Vagina (tissue), 2 donors: ENCODE measurements at regions not wholly inside any gene's neighbourhood (a gene's known extent, or its start where the extent isn't known, plus 50 kb on each side); places are given as distances from the start of the nearest gene placed in this dataset.
A peak's percentile ranks its signal among the peaks of the same experiment; 100 is the strongest.

ENCODE experiments used
- DNase-seq, 2 donors: peaks; one replicate each; pipeline ENCODE4 v3.0.0-alpha.2; 2017; ENCODE audit errors: extremely low spot score in 2 of 2
- H3K27ac ChIP-seq: fragments of 200-600 bp; sonication (generic); one replicate; pipeline ENCODE4 v1.5.1; 2019
- H3K27me3 ChIP-seq: fragments of 200-600 bp; sonication (generic); one replicate; pipeline ENCODE4 v1.5.1; 2019
- H3K36me3 ChIP-seq, 2 donors: fragments of 200-600 bp; sonication (generic); one replicate each; pipeline ENCODE4 v1.5.1; 2017 to 2019
- H3K4me1 ChIP-seq: fragments of 200-600 bp; sonication (generic); one replicate; pipeline ENCODE4 v1.5.1; 2019
- H3K4me3 ChIP-seq, 2 donors: fragments of 200-600 bp; sonication (generic); 1 replicate in 1 of 2; 2 replicates in 1 of 2; pipeline ENCODE4 v1.5.1; 2016 to 2019
- H3K9me3 ChIP-seq: fragments of 200-600 bp; sonication (generic); one replicate; pipeline ENCODE4 v1.5.1; 2019
- CTCF ChIP-seq, 3 experiments: fragments of 450-650 bp in 2 of 3; fragments of 200-600 bp in 1 of 3; sonication (generic) in 1 of 3; IDR thresholded peaks; one replicate each; pipeline ENCODE4 v1.5.1; 2017 to 2019; ENCODE audit warnings: antibody characterized with exemption in 3 of 3, mild to moderate bottlenecking in 2 of 3, moderate library complexity in 2 of 3
- POLR2A ChIP-seq, 2 donors: fragments of 450-650 bp; IDR thresholded peaks; one replicate each; pipeline ENCODE4 v1.6.1; 2017; ENCODE audit warnings: antibody characterized with exemption in 2 of 2, mild to moderate bottlenecking in 2 of 2, moderate library complexity in 2 of 2
- POLR2AphosphoS5 ChIP-seq, 2 donors: sonication (generic); formaldehyde crosslinking; IDR thresholded peaks; one replicate each; pipeline ENCODE4 v1.9.0; 2017; ENCODE audit warnings: antibody characterized with exemption in 2 of 2, mild to moderate bottlenecking in 2 of 2, low read depth in 1 of 2; ENCODE audit not compliant: insufficient read depth in 1 of 2
- intact Hi-C: fragments of 100-400 bp; cut with DNase I; formaldehyde crosslinking; loops from one replicate; pipeline ENCODE4 v1.15.1; 2023

DNA sequence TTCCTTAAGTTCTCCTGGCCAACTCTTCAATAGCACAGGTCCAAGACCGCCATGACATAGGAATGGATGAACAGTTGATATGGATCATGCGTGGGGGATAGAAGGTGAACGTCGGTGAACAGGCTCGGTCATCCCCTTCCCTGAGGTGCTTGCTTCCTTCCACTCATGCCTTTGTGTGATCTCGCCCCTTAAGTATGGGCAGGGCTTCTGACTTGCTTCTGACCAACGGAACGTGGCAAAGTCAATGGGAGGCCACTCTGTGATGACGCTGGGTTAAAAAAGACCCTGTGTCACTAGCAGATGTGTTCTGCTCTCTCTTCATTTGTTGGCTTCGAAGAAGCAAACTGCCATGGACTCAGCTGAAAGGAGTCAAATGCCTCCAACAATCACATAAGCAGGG, 240.5 kb upstream of the TUT7 start:
- TF ChIP-seq CTCF (IDR thresholded peaks at IDR 0.05) (no peak), POLR2AphosphoS5 (IDR thresholded peaks at IDR 0.05; ENCODE audit: insufficient read depth in 1 of 2, low read depth in 1 of 2) (no peak), POLR2A (IDR thresholded peaks at IDR 0.05) (no peak)
- H3K27me3 ChIP-seq, result no peaks in the 10 kb centered on the region
- H3K27ac ChIP-seq, result no peak overlapping the region
- DNase-seq, result no peak
- no peaks in the 10 kb centered on the region for H3K9me3 ChIP-seq
- no peaks in the 10 kb centered on the region for H3K36me3 ChIP-seq
- intact Hi-C loops, result no loop called here
- no peak overlapping the region for H3K4me3 ChIP-seq
- H3K4me1 ChIP-seq, result peaks cover 8% of the 10 kb centered on the region

DNA sequence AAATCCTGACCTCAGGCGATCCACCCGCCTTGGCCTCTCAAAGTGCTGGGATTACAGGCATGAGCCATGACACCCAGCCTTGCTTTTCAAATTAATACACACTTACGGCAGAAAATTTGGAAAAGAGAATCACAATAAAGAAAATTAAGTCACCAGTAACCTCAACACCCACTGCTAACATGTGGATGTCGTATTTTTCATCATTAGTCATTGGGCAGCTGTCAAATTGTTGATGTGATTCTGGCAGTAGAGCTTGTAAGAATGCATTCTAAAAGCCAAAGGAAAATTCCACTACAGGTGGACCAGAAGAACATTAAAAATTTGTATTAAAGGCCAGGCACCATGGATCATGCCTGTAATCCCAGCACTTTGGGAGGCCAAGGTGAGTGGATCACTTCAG, 237.3 kb upstream of the TUT7 start:
- Histone ChIP-seq H3K4me3 (no peak overlapping the region), H3K4me1 (peaks cover 2% of the 10 kb centered on the region), H3K9me3 (no peaks in the 10 kb centered on the region), H3K27ac (no peak overlapping the region), H3K27me3 (no peaks in the 10 kb centered on the region), H3K36me3 (no peaks in the 10 kb centered on the region)
- TF ChIP-seq POLR2A (IDR thresholded peaks at IDR 0.05), result no peak
- TF ChIP-seq POLR2AphosphoS5 (IDR thresholded peaks at IDR 0.05; ENCODE audit: insufficient read depth in 1 of 2, low read depth in 1 of 2), result no peak
- no peak for TF ChIP-seq CTCF (IDR thresholded peaks at IDR 0.05)
- intact Hi-C loops, result no loop called here
- no peak for DNase-seq

GRCh38 chr9:86589730-86590129, 235.5 kb upstream of the TUT7 start:
- Histone ChIP-seq H3K27ac (no peak overlapping the region), H3K27me3 (no peaks in the 10 kb centered on the region), H3K4me3 (no peak overlapping the region), H3K9me3 (no peaks in the 10 kb centered on the region), H3K36me3 (no peaks in the 10 kb centered on the region), H3K4me1 (peaks cover 11% of the 10 kb centered on the region)
- TF ChIP-seq POLR2A (IDR thresholded peaks at IDR 0.05), result no peak
- TF ChIP-seq CTCF (IDR thresholded peaks at IDR 0.05), result no peak
- TF ChIP-seq POLR2AphosphoS5 (IDR thresholded peaks at IDR 0.05; ENCODE audit: insufficient read depth in 1 of 2, low read depth in 1 of 2), result no peak
- no peak for DNase-seq
- intact Hi-C loops, result no loop called here

- Histone ChIP-seq H3K36me3 (no peaks in the 10 kb centered on the region), H3K4me3 (no peak overlapping the region), H3K9me3 (no peaks in the 10 kb centered on the region), H3K27ac (no peak overlapping the region), H3K4me1 (peaks cover 11% of the 10 kb centered on the region), H3K27me3 (no peaks in the 10 kb centered on the region)
- TF ChIP-seq CTCF (IDR thresholded peaks at IDR 0.05) (no peak), POLR2A (IDR thresholded peaks at IDR 0.05) (no peak), POLR2AphosphoS5 (IDR thresholded peaks at IDR 0.05; ENCODE audit: insufficient read depth in 1 of 2, low read depth in 1 of 2) (no peak)
- intact Hi-C loops, result no loop called here
- DNase-seq, result no peak
Observed at GRCh38 chr9:86589273-86589672, 235.1 kb upstream of the TUT7 start.

- TF ChIP-seq POLR2AphosphoS5 (IDR thresholded peaks at IDR 0.05; ENCODE audit: insufficient read depth in 1 of 2, low read depth in 1 of 2) (no peak), POLR2A (IDR thresholded peaks at IDR 0.05) (no peak), CTCF (IDR thresholded peaks at IDR 0.05) (no peak)
- Histone ChIP-seq H3K4me1 (peaks cover 11% of the 10 kb centered on the region), H3K4me3 (no peak overlapping the region), H3K27ac (peak overlapping the region; percentile 20), H3K27me3 (no peaks in the 10 kb centered on the region), H3K9me3 (no peaks in the 10 kb centered on the region), H3K36me3 (no peaks in the 10 kb centered on the region)
- intact Hi-C loops, result no loop called here
- no peak for DNase-seq
Observed at GRCh38 chr9:86586144-86586494, 231.9 kb upstream of the TUT7 start.
